NCI-H2227 (cell line): ENCODE measurements at regions not wholly inside any gene's neighbourhood (a gene's known extent, or its start where the extent isn't known, plus 50 kb on each side); places are given as distances from the start of the nearest gene placed in this dataset.

Experiments used
- DNase-seq: peaks from one replicate; lab custom pipeline; 2025; ENCODE audit not compliant: unreplicated experiment; lab: John Stamatoyannopoulos, UW

DNA sequence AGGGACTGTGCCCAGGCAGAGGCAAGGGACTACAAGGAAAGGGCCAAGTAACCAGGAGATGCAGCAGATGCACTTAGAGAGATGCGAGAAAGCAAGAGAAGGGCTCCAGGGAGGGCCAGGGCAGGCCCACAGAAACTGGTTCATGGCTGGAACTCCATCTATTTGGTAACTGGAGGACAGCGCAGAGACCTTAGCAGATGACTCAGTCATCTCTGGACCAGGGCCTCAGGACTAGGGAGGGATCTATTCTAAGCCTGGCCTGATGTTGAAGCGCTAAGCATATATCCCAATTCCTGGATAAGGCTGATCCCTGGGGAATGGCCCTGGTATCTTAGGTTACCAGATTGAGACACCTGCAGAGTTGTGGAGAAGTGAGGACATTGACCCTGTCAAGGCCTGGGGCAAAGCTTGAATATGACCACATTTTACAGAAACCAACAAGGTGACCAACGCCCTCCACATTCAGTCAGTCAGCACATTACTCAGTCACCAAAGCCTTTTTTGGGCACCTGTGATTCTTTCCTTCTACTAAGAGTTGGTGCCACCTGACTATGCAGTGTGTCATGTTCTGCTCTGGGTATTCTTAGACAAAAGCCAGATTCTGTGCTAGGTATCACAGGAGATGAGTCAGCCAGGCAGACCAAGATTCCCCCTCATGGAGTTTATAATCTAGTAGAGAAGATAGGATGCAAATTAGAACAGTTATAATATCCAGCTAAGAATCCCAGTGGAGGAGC, 68.4 kb upstream of the SLCO3A1 start:
- DNase-seq: no peak

DNA sequence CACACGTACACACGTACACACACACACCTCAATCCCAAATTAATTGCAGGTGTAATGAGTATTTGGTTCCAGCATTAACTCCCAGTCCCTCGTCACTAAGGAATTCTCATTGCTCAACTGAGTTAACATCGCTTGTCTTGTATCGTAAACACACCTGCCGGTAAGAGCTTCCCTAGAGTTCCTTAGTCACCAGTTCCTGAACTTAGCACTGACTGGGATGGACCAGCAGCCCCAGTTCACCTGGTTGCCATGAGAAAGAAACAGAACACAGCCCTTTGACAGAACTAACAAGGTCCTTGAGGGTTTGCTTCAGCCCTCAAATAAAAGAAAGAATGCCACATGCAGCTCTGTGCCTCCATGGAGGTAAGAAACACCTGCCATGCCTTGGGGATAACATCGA, 66.3 kb upstream of the SLCO3A1 start:
- no peak for DNase-seq

GRCh38 chr15:91789136-91789535, 64.4 kb upstream of the SLCO3A1 start:
- no peak for DNase-seq

DNA sequence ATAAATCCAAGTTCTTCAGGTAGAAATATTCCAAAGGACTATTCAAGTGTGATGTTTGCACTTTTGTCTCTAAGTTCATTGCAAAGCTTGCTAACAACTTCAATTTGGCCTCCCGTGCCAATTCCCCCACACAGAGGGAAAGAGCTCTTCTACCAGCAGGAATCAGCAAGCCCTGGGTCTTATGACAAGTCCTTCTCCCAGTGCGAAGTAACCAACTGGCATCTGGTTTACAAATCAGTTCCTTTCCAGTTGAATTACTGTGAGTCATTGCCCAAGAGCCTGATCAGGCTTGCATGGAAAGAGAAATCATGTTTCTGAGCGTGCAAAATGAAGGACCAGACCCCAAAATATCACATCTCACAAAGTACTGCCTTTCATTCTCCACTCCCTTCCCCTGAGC, 62.7 kb upstream of the SLCO3A1 start:
- no peak for DNase-seq

GRCh38 chr15:91793771-91794170, 59.7 kb upstream of the SLCO3A1 start:
- DNase-seq: no peak

DNA sequence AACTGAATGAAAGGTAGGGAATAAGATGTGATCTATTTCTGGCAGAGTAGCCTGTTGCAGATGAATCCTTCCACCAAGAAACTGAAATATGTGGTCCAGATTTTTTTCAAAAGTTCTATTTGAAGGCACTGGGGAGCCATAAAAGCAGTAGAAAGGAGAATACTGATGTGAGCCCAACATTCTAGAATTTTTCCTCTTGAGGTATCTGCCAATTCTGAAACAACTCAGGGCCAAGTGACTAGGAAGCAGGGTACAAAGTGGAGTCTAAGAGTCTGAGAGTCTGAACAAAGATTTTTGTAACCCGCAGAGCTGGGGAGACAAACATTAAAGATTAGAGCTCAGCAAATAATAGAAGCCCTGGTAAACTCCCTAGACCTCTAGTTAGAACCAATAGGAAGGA, 58.3 kb upstream of the SLCO3A1 start:
- no peak for DNase-seq

DNA sequence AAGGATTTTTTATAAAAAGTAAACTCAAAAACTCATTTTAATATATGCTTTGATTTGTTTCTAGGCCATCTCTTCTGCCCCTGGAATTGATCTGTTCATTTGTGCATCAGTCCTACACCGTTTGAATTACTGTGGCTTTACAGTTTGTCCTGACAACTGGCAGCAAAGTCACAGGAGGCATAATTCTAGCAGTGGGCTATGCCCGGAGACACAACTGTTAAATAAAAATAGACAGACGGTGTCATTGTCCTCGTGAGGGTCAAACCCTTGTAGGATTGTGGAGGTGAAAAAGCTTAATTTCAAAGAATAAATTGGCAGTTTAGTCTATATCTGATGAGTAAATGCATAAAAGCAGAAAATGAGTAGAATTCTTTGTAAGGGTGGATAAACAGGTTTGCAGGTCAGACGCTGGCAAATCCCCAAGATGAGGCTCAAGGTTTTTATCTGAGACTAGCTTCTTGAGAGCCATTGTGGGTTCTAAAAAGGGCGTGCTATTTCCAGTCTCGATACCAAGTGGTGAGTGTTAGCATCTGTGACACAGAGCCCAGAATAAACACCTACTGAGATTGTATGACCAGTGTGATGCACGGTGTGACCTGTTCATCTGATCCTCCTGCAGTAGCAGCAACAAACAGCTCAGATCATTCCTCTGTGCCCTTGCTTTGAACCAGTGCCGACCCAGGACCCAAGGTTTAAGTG, 51.5 kb upstream of the SLCO3A1 start:
- no peak for DNase-seq

- no peak for DNase-seq
Observed at GRCh38 chr15:91803260-91803659, 50.2 kb upstream of the SLCO3A1 start.
